ENCODE measurements at regions not wholly inside any gene's neighbourhood (a gene's known extent, or its start where the extent isn't known, plus 50 kb on each side); places are given as distances from the start of the nearest gene placed in this dataset.

DNA sequence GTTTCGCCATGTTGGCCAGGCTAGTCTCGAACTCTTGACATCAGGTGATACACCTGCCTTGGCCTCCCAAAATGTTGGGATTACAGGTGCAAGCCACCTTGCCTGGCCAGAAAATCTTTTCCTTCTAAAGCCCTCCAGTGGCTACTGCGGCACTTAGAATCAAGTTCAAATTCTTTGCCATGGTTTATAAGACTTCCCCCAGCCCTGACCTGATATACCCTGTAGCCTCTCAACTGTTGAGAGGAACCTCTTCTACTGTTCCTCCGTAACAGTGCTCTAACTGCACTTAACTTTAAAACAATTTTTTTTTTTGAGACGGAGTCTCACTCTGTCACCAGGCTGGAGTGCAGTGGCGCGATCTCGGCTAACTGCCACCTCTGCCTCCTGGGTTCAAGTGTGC lies 235.6 kb downstream of the BCAS1 start:
- TF ChIP-seq, protein P1, sequence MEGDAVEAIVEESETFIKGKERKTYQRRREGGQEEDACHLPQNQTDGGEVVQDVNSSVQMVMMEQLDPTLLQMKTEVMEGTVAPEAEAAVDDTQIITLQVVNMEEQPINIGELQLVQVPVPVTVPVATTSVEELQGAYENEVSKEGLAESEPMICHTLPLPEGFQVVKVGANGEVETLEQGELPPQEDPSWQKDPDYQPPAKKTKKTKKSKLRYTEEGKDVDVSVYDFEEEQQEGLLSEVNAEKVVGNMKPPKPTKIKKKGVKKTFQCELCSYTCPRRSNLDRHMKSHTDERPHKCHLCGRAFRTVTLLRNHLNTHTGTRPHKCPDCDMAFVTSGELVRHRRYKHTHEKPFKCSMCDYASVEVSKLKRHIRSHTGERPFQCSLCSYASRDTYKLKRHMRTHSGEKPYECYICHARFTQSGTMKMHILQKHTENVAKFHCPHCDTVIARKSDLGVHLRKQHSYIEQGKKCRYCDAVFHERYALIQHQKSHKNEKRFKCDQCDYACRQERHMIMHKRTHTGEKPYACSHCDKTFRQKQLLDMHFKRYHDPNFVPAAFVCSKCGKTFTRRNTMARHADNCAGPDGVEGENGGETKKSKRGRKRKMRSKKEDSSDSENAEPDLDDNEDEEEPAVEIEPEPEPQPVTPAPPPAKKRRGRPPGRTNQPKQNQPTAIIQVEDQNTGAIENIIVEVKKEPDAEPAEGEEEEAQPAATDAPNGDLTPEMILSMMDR (IDR thresholded peaks at IDR 0.05) = no peak
- TF ChIP-seq EP300 (IDR thresholded peaks at IDR 0.05) = no peak
